OCI-LY1 (cell line): ENCODE measurements at regions not wholly inside any gene's neighbourhood (a gene's known extent, or its start where the extent isn't known, plus 50 kb on each side); places are given as distances from the start of the nearest gene placed in this dataset.

Experiments used
- EZH2 ChIP-seq: fragments of 200-600 bp; sonication (generic), shearing (Covaris generic); IDR thresholded peaks from 2 replicates; pipeline ENCODE4 v1.8.0; 2017; ENCODE audit warnings: borderline replicate concordance, mixed run types, mild to moderate bottlenecking, antibody characterized with exemption, low read length, moderate library complexity, mixed read lengths
- TF ChIP-seq, protein P1 (sequence below): fragments of 200-600 bp; sonication (generic), shearing (Covaris generic); IDR thresholded peaks from 2 replicates; pipeline ENCODE4 v1.5.1; 2017; ENCODE audit warnings: mild to moderate bottlenecking, antibody characterized with exemption, low read length, moderate library complexity, mixed read lengths

DNA sequence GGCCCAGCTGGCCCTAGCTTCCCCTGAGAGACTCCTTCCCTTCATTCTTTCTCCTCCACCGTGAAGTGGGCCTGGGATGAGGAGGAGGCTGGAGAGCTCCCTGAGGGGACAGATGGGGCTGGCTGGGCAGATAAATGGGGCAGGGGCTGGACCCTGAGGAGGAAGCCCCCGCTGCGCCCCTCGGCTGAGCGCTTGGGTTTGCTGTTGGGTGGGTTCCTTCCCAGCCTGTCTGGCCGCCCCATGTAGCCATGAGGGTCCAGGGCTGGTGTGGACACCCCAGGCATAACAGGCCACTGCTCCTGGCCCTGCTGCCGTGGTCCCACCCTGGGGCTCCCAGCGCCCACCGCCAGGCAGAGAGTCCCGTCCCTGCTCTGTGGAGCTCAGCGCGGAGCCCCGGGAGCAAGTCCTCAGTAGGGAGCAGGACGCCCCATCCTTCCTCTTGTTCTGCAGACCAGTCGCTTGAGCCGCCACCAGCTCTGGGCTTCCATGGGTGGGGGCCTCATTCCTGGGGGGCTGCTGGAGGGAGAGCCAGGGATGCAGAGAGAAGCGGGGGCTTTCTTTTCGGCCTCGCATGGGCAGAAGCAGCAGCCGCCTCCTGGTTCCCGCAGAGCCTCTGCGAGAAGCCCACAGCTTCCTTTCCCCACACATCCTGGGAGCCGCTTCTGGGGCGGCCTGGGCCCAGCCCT lies 266.4 kb upstream of the TCERG1L start:
- no peak for TF ChIP-seq EZH2
- TF ChIP-seq, protein P1, sequence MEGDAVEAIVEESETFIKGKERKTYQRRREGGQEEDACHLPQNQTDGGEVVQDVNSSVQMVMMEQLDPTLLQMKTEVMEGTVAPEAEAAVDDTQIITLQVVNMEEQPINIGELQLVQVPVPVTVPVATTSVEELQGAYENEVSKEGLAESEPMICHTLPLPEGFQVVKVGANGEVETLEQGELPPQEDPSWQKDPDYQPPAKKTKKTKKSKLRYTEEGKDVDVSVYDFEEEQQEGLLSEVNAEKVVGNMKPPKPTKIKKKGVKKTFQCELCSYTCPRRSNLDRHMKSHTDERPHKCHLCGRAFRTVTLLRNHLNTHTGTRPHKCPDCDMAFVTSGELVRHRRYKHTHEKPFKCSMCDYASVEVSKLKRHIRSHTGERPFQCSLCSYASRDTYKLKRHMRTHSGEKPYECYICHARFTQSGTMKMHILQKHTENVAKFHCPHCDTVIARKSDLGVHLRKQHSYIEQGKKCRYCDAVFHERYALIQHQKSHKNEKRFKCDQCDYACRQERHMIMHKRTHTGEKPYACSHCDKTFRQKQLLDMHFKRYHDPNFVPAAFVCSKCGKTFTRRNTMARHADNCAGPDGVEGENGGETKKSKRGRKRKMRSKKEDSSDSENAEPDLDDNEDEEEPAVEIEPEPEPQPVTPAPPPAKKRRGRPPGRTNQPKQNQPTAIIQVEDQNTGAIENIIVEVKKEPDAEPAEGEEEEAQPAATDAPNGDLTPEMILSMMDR = no peak
